ENCODE measurements at regions not wholly inside any gene's neighbourhood (a gene's known extent, or its start where the extent isn't known, plus 50 kb on each side); places are given as distances from the start of the nearest gene placed in this dataset.
A peak's percentile ranks its signal among the peaks of the same experiment; 100 is the strongest.

DNA sequence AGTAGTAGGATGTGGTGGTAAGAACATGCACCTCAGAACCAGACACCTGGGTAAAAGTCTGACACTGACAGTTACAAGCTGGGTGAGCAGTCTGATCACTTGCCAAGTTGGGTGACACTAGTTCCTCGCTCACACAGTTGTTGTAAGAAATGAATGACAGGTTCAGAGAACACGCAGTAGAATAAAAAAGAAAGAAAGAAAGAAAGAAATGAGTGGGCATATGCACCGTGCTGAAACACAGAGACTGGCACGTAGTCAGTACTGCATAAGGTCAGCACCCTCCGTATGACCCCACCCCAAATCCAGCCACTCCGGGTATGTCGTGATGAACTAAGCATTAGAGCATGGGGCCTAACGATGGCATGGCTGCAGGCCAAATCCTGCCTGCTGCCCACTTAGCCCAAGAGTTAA, 90.6 kb downstream of the GLUL start (continued):
- TF ChIP-seq, protein P1, sequence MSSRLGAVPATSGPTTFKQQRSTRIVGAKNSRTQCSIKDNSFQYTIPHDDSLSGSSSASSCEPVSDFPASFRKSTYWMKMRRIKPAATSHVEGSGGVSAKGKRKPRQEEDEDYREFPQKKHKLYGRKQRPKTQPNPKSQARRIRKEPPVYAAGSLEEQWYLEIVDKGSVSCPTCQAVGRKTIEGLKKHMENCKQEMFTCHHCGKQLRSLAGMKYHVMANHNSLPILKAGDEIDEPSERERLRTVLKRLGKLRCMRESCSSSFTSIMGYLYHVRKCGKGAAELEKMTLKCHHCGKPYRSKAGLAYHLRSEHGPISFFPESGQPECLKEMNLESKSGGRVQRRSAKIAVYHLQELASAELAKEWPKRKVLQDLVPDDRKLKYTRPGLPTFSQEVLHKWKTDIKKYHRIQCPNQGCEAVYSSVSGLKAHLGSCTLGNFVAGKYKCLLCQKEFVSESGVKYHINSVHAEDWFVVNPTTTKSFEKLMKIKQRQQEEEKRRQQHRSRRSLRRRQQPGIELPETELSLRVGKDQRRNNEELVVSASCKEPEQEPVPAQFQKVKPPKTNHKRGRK (tag; IDR thresholded peaks at IDR 0.05) = no peak
- TF ChIP-seq IRF2 (CRISPR knock-in tag; IDR thresholded peaks at IDR 0.05) (no peak), CREM (IDR thresholded peaks at IDR 0.05; ENCODE audit: low read depth) (no peak), GATA2 (CRISPR knock-in tag; IDR thresholded peaks at IDR 0.05) (0 out of 2 replicates have a peak, but pooled peaks have one; percentile 3), PHB2 (IDR thresholded peaks at IDR 0.05; ENCODE audit: low read depth) (no peak), RBBP5 (IDR thresholded peaks at IDR 0.05; ENCODE audit: borderline replicate concordance, insufficient read depth, low read length, poor library complexity, severe bottlenecking) (no peak), ZNF280A (IDR thresholded peaks at IDR 0.05; ENCODE audit: low read depth, partially characterized antibody) (no peak), SRF (CRISPR knock-in tag; IDR thresholded peaks at IDR 0.05) (no peak)

Data from K562 (cell line).